ENCODE measurements at regions not wholly inside any gene's neighbourhood (a gene's known extent, or its start where the extent isn't known, plus 50 kb on each side); places are given as distances from the start of the nearest gene placed in this dataset.

DNA sequence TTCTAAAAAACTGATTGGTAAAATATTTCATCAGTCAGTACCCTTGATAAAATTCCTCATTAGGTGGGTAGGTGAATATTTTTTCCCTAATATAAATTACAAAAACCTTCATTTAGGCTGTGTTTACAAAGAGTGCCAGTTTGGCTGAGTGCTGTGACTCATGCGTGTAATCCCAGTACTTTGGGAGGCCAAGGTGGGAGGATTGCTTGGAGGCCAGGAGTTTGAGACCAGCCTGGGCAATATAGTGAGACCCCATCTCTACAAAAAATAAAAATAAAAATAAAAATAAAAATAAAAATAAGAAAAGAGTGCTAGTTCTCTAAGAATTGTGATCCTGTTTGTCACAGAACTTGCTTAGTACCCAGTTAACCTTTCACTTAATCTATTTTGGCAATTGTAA, 398.4 kb upstream of the RGS6 start:
- no peak for DNase-seq (ENCODE audit: low read depth in 1 of 2, low spot score in 1 of 2)
- Histone ChIP-seq H3K4me3 (replicated peaks; ENCODE audit: insufficient read depth, low read length) (no peak overlapping the region), H3K27ac (replicated peaks) (no peak overlapping the region), H3K27me3 (ENCODE audit: insufficient read depth, poor library complexity, severe bottlenecking) (no peaks in the 10 kb centered on the region)
- no peak for TF ChIP-seq GABPA (IDR thresholded peaks at IDR 0.05; ENCODE audit: low read depth)
- TF ChIP-seq, protein P1, sequence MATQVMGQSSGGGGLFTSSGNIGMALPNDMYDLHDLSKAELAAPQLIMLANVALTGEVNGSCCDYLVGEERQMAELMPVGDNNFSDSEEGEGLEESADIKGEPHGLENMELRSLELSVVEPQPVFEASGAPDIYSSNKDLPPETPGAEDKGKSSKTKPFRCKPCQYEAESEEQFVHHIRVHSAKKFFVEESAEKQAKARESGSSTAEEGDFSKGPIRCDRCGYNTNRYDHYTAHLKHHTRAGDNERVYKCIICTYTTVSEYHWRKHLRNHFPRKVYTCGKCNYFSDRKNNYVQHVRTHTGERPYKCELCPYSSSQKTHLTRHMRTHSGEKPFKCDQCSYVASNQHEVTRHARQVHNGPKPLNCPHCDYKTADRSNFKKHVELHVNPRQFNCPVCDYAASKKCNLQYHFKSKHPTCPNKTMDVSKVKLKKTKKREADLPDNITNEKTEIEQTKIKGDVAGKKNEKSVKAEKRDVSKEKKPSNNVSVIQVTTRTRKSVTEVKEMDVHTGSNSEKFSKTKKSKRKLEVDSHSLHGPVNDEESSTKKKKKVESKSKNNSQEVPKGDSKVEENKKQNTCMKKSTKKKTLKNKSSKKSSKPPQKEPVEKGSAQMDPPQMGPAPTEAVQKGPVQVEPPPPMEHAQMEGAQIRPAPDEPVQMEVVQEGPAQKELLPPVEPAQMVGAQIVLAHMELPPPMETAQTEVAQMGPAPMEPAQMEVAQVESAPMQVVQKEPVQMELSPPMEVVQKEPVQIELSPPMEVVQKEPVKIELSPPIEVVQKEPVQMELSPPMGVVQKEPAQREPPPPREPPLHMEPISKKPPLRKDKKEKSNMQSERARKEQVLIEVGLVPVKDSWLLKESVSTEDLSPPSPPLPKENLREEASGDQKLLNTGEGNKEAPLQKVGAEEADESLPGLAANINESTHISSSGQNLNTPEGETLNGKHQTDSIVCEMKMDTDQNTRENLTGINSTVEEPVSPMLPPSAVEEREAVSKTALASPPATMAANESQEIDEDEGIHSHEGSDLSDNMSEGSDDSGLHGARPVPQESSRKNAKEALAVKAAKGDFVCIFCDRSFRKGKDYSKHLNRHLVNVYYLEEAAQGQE (IDR thresholded peaks at IDR 0.05; ENCODE audit: insufficient replicate concordance, low read depth), result no peak

DNA sequence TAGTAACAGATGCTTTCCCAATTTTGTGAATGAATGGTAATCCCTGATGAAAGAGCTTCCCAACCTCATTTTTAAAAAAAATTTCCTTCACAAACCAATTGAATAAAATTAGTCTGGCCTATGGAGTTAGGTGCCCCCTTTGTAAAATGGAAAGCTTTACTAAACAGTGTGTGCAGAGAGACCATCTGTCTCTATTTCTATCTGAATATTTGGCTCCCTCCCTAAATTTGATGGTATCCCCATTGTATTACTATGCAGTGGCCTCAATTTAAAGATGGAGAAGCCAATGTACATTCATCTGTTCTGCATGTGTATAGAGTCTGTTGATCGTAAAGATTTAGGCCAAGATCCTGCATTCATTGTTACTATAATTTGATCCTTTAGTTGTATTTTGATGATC, 397.7 kb upstream of the RGS6 start:
- no peak overlapping the region for H3K27ac ChIP-seq (replicated peaks)
- TF ChIP-seq GABPA (IDR thresholded peaks at IDR 0.05; ENCODE audit: low read depth) (no peak), POLR2AphosphoS5 (IDR thresholded peaks at IDR 0.05; ENCODE audit: low read depth) (no peak)
- TF ChIP-seq, protein P1 (IDR thresholded peaks at IDR 0.05; ENCODE audit: insufficient replicate concordance, low read depth), result no peak
- TF ChIP-seq, protein P2, sequence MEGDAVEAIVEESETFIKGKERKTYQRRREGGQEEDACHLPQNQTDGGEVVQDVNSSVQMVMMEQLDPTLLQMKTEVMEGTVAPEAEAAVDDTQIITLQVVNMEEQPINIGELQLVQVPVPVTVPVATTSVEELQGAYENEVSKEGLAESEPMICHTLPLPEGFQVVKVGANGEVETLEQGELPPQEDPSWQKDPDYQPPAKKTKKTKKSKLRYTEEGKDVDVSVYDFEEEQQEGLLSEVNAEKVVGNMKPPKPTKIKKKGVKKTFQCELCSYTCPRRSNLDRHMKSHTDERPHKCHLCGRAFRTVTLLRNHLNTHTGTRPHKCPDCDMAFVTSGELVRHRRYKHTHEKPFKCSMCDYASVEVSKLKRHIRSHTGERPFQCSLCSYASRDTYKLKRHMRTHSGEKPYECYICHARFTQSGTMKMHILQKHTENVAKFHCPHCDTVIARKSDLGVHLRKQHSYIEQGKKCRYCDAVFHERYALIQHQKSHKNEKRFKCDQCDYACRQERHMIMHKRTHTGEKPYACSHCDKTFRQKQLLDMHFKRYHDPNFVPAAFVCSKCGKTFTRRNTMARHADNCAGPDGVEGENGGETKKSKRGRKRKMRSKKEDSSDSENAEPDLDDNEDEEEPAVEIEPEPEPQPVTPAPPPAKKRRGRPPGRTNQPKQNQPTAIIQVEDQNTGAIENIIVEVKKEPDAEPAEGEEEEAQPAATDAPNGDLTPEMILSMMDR (IDR thresholded peaks at IDR 0.05; ENCODE audit: insufficient read depth, low read length), result no peak
- no peaks in the 10 kb centered on the region for H3K27me3 ChIP-seq (ENCODE audit: insufficient read depth, poor library complexity, severe bottlenecking)
- no peak overlapping the region for H3K4me3 ChIP-seq (replicated peaks; ENCODE audit: insufficient read depth, low read length)
- no peak for DNase-seq (ENCODE audit: low read depth in 1 of 2, low spot score in 1 of 2)

DNA sequence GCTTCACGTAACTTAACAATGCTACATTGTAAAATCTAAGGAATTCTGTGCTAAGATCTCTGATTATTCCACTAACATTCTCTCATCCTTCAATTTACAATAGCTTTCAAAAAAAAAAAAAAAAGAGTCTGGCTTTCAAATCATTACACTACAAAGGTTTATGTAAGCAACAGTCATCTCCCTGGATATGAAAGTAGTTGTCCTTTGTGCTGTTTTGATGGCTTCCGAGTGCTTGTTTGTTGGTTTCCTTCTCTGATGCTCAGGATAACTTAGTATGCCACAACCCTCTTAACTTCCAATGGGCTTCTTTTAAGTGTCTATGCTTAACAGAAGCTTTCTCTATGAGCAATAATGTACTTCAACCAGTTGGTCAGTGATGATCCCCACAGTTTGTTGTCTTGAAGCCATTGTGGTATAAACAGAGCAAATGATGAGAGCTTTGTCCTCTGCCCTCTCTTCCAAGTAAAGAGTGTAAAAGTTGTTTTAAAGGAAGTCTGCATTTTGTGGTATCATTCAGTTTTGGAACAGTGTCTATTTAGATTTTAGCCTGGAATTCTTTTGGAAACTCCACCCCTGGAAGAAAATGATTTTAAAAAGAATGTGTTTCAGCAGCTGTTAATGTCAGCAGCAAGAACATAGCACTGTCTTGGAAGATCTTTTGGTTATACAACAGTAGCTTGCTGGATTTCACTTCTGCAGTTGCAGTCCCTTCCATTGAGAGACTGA, 396.1 kb upstream of the RGS6 start:
- Histone ChIP-seq H3K27ac (replicated peaks) (no peak overlapping the region), H3K4me3 (replicated peaks; ENCODE audit: insufficient read depth, low read length) (no peak overlapping the region), H3K27me3 (ENCODE audit: insufficient read depth, poor library complexity, severe bottlenecking) (no peaks in the 10 kb centered on the region)
- TF ChIP-seq, protein P2 (IDR thresholded peaks at IDR 0.05; ENCODE audit: insufficient read depth, low read length), result no peak
- TF ChIP-seq SPI1 (IDR thresholded peaks at IDR 0.05; ENCODE audit: borderline replicate concordance, low read depth) (no peak), POLR2AphosphoS5 (IDR thresholded peaks at IDR 0.05; ENCODE audit: low read depth) (no peak)
- TF ChIP-seq, protein P1 (IDR thresholded peaks at IDR 0.05; ENCODE audit: insufficient replicate concordance, low read depth), result no peak
- DNase-seq (ENCODE audit: low read depth in 1 of 2, low spot score in 1 of 2), result no peak
